ENCODE measurements at regions not wholly inside any gene's neighbourhood (a gene's known extent, or its start where the extent isn't known, plus 50 kb on each side); places are given as distances from the start of the nearest gene placed in this dataset.

DNA sequence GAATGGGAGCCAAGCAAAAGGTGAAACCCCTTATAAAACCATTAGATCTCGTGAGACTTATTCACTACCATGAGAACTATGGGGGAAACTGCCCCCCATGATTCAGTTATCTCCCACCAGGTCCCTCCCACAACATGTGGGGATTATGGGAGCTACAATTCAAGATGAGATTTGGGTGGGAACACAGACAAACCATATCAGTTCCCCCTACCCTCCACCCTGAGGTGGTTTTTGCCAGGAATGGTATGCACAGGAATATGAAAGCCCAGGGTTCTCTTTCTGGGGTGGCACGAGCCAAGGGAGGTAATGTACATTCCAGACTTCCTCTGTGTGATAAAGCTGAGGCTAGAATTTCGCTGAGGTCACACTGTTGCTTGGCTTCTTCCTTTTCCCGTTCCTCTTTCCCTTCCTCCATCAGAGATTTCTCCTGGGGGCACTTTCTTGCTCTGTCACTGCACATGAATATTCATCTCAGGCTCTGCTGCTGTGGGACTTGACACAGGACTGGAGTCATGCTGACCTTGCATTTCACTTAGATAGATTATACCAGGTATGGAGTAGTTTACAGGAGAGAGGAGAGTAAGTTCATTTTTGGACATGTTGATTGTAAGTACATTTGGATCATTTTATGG lies 347.0 kb upstream of the MTPN start:
- no peak for TF ChIP-seq CTCF (IDR thresholded peaks at IDR 0.05; ENCODE audit: poor library complexity)
- no peak for TF ChIP-seq EZH2 (IDR thresholded peaks at IDR 0.05; ENCODE audit: borderline replicate concordance)
- no peak for TF ChIP-seq EZH2phosphoT487 (IDR thresholded peaks at IDR 0.05; ENCODE audit: low read depth, severe bottlenecking, unreplicated experiment)
